Right ventricle myocardium superior (tissue), 1 donor: ENCODE measurements at regions not wholly inside any gene's neighbourhood (a gene's known extent, or its start where the extent isn't known, plus 50 kb on each side); places are given as distances from the start of the nearest gene placed in this dataset.

Source experiments
- ATAC-seq: fragments of 200-7000 bp; cut with Tn5 transposase; one replicate; pipeline ENCODE4 v1.9.1; 2020; ENCODE audit warnings: mild to moderate bottlenecking; ENCODE audit not compliant: poor library complexity
- DNase-seq: peaks from one replicate; pipeline ENCODE4 v3.0.0-alpha.2; 2020
- intact Hi-C: fragments of 100-400 bp; cut with DNase I; formaldehyde crosslinking; loops from one replicate; pipeline ENCODE4 v1.11.2; 2022
- donor health status: DM: no; HTN: yes; CAD: no; lungs with severe emphysema.

DNA sequence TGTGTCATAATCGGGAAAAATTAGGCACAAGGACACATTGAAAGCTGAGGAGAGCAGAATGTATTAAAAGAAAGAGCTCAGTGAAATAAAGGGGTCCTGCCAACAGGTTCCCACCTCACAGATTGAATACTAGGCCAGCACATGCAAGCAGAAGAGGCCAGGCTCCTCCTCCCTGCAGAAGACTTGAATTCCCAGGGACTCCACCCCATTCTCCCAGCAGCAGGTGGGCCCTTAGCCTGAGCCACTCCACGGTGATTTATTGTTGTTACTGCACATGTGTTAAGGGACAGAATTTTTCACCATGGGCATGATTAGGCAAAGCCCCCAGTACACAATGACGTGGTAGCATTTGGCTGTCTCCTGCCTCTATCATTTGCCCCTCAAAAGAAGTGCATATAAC lies 1844.7 kb downstream of the NCAM2 start:
- ATAC-seq (no peak), DNase-seq (no peak)
- intact Hi-C loops = loop anchor here (1.0 kb wide), 1 partner anchor 11 kb away; no protein-coding TSS in a partner anchor

DNA sequence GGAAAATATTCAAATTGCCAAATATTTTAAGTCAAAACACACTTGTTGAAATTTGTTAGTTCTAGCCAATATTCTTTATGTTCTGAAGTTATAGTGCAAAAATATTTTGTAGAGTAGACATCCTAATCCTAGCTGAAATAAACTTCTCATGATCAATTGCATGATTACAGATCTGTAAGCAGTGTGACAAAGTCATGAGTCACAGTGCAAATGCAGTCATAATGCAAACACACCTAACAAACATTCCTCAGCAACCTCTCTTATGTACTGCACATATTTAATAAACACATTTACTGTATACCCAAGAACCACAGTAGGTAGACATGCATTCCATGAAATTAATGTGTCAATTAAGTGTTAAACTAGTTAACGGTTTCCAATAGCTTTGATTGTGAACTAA lies 1857.4 kb downstream of the NCAM2 start:
- intact Hi-C loops = no loop called here
- DNase-seq (no peak), ATAC-seq (no peak)

GRCh38 chr21:22871692-22872091 lies 1873.5 kb downstream of the NCAM2 start:
- ATAC-seq (no peak), DNase-seq (no peak)
- intact Hi-C loops = no loop called here

DNA sequence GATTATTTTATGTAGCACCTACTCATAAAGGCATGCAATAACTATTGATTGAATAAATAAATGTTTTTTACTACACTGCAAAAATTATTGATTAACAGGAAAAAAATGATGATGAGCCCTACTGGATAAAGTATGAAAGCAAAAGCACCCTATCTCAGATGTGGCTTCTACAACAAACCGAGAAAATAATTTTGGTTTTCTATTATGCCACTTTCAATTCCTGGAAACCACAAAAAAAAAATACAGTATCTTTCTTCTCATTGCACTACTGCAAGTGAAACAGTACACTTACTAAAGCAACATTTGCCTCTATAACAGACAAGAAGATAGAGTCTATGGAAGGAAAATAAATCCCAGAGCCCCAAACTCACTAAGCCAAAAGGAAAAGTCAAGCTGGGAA lies 1882.4 kb downstream of the NCAM2 start:
- DNase-seq (no peak), ATAC-seq (no peak)
- intact Hi-C loops = no loop called here

DNA sequence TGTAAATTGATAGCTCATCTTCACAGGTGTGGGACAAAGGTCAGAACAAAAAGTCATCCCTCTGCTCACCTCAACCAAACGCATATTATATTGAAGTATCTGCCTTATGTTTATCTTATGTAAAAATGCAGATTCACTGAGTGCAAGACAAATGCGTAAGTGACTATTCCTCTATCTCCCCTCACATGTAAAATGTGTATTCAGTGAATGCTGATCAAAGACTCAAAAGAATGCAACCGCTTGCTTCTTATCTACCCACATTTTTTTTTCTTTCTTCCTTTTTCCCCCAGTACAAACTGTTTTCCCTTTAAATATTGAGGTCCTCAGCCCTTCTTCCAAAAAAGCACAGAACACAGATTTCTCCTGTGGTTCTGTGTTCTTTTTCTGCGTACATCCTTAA lies 1882.9 kb downstream of the NCAM2 start:
- DNase-seq = no peak
- ATAC-seq = no peak
- intact Hi-C loops = no loop called here

- ATAC-seq (no peak), DNase-seq (no peak)
- intact Hi-C loops = no loop called here
These were observed 1886.9 kb downstream of the NCAM2 start for GRCh38 chr21:22885079-22885478.

GRCh38 chr21:22885614-22886013 lies 1887.4 kb downstream of the NCAM2 start:
- DNase-seq (no peak), ATAC-seq (no peak)
- intact Hi-C loops = no loop called here

GRCh38 chr21:22889445-22889844 lies 1891.2 kb downstream of the NCAM2 start:
- ATAC-seq (no peak), DNase-seq (no peak)
- intact Hi-C loops = no loop called here

GRCh38 chr21:22890656-22891055 lies 1892.4 kb downstream of the NCAM2 start:
- ATAC-seq = no peak
- no peak for DNase-seq
- intact Hi-C loops = no loop called here

DNA sequence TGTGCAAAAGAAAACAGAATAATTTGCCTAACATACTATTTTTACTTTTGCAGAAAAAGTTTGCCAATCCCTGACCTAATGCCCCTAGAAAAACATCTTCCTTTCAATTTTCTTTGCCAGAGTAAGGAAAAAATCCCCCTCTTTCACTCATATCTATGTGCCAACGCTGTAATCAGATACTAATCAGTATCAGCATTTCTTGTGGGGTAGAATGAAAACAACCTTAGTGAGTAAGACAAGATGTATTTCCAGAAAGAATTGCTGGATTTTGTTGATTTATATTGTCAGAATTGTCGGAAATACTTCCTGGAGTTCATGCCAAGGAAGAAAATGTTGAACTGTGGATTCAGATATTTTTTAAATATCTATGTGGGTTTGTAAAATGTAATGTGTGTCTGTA lies 1893.8 kb downstream of the NCAM2 start:
- intact Hi-C loops = no loop called here
- ATAC-seq (no peak), DNase-seq (no peak)

DNA sequence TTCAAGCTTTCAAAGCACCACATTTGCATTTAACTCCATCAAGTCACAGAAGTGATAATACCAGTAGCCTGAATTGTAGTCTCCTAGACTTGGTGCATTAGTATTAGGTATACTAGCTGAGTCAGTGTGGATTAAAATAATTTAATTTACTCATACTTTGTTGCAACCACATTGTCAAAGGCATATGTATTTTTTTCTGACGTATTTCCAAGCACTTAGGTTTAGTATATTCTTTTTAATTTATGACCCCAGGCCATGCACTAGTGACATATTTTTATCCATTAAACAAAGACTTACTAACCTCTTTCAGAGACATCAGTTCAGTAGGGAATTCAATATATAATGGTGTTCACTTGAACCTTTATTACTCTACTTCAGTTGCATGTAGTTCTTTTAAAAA lies 1894.5 kb downstream of the NCAM2 start:
- intact Hi-C loops = no loop called here
- no peak for ATAC-seq
- no peak for DNase-seq

DNA sequence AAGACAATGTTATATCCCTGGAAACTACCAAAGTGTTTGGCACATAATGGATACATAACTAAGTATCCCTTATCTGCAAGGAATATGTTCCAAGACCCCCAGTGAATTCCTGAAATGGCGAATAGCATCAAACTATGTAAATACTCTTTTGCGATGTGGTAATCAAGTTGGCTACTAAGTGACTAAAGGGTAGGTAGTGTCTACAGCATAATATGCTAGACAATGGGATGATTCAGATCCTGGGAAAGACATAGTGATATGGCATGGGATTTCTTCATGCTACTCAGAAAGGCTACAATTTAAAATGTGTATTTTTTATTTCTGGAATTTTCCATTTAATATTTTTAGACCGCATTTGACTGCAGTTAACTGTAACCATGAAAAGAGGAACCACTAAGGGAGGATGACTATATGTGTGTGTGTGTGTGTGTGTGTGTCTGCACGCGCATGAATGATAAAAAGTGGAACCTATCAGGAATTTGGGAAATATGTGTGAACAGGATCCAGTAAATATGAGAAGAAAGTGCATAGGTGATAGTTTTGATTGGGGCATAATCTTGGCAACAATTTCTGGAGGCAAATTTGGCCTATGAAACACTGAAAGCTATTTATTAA lies 1899.9 kb downstream of the NCAM2 start:
- DNase-seq (no peak), ATAC-seq (no peak)
- intact Hi-C loops = no loop called here

- intact Hi-C loops = no loop called here
- no peak for ATAC-seq
- DNase-seq = no peak
These were observed 1902.3 kb downstream of the NCAM2 start for GRCh38 chr21:22900490-22900889.

DNA sequence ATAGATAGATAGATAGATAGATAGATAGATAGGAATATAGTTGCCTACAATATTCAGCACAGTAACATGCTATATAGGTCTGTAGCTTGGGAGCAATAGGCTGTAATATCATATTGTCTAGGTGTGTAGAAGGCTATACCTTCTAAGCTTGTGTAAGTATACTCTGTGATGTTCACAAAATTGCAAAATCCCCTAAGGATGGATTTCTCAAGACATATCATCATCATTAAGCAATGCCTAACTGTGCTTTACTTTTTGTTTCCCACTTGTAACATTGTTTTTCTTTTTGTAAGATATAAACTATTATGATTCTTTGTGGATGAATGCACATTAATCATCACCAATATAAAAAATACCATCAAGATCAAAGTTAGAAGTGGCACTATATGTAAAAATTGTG lies 1905.6 kb downstream of the NCAM2 start:
- intact Hi-C loops = no loop called here
- DNase-seq (no peak), ATAC-seq (no peak)

GRCh38 chr21:22904385-22904784 lies 1906.2 kb downstream of the NCAM2 start:
- no peak for ATAC-seq
- DNase-seq = no peak
- intact Hi-C loops = no loop called here

GRCh38 chr21:22925032-22925431 lies 1926.8 kb downstream of the NCAM2 start:
- ATAC-seq (no peak), DNase-seq (no peak)
- intact Hi-C loops = no loop called here

- intact Hi-C loops = no loop called here
- no peak for ATAC-seq
- DNase-seq = no peak
These were observed 1929.3 kb downstream of the NCAM2 start for GRCh38 chr21:22927469-22927868.

GRCh38 chr21:22941779-22942490 lies 1943.7 kb downstream of the NCAM2 start:
- ATAC-seq (no peak), DNase-seq (no peak)
- intact Hi-C loops = no loop called here

DNA sequence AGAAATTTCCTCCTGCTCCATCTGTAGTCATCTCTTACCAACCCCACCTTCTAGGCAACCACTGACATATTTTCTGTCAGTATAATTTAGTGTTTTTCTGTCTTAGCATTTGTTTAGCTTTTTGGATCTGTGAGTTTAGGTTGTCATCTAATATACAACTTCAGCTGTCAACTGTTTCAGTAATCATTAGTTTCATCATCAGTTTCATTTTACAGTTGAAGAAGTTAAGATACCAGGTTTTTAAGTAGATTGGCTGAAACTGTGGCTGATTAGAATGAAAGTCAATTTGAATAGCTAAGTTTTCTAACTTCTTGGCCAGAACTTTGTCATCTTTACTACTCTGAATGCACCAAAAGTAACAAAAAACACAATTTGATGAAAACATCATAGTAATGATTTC lies 1957.3 kb downstream of the NCAM2 start:
- ATAC-seq = no peak
- DNase-seq = no peak
- intact Hi-C loops = no loop called here

DNA sequence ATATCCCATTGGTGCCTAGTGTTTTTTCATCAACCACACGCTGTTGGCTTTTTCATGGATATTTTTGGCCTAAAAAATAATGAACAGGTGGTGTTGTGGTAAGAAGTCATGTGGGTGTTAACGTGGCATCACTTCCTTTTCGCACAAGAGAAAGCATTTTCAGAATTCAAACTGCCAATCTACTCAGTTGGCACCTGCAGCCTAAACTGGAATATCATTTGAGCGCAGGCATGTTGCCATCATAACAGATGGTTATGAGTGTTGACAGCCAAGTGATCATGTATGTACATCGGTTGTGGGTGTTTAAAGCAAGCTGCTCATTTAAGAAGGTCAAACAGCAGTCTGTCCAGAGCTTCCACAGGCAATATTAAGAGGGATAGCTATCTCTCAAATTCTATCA lies 1963.0 kb downstream of the NCAM2 start:
- intact Hi-C loops = no loop called here
- no peak for ATAC-seq
- no peak for DNase-seq
